Thoracic aorta (tissue), 2 donors: ENCODE measurements at regions not wholly inside any gene's neighbourhood (a gene's known extent, or its start where the extent isn't known, plus 50 kb on each side); places are given as distances from the start of the nearest gene placed in this dataset.

Experiments
- ATAC-seq: fragments of 150-250 bp; one replicate; pipeline ENCODE4 v1.8.0; 2017; ENCODE audit warnings: low read depth; ENCODE audit not compliant: insufficient number of reproducible peaks, low FRiP score
- DNase-seq: peaks from one replicate; pipeline ENCODE4 v3.0.0-alpha.2; 2020; ENCODE audit warnings: low spot score
- H3K27ac ChIP-seq, 2 donors: fragments of 200-600 bp; sonication (generic); 1 replicate in 1 of 2; 2 replicates in 1 of 2; pipeline ENCODE4 v1.5.1; 2016; ENCODE audit warnings: mild to moderate bottlenecking in 2 of 2, moderate library complexity in 2 of 2
- H3K27me3 ChIP-seq: fragments of 200-600 bp; sonication (generic); replicated peaks from 2 replicates; pipeline ENCODE4 v1.6.0; 2016; ENCODE audit warnings: mild to moderate bottlenecking; ENCODE audit not compliant: insufficient read depth
- H3K36me3 ChIP-seq: fragments of 200-600 bp; sonication (generic); one replicate; pipeline ENCODE4 v1.5.1; 2016
- H3K4me1 ChIP-seq, 2 donors: fragments of 200-600 bp; sonication (generic); 1 replicate in 1 of 2; 2 replicates in 1 of 2; pipeline versions ENCODE4 v1.5.1 to v1.6.0; 2016; ENCODE audit warnings: low read depth in 2 of 2, mild to moderate bottlenecking in 1 of 2; ENCODE audit not compliant: control insufficient read depth in 1 of 2
- H3K4me3 ChIP-seq: fragments of 200-600 bp; sonication (generic); 2 replicates; pipeline ENCODE4 v1.5.1; 2016; ENCODE audit warnings: mild to moderate bottlenecking
- H3K9me3 ChIP-seq: fragments of 200-600 bp; sonication (generic); 2 replicates; pipeline ENCODE4 v1.5.1; 2016
- CTCF ChIP-seq: fragments of 200-600 bp; sonication (generic); IDR thresholded peaks from one replicate; pipeline ENCODE4 v1.5.1; 2019; ENCODE audit warnings: antibody characterized with exemption

GRCh38 chr1:18568489-18568888 is 62.2 kb upstream of the PAX7 start:
- ATAC-seq, result no peak
- no peak overlapping the region for H3K27ac ChIP-seq
- H3K27me3 ChIP-seq, result no peaks in the 10 kb centered on the region
- no peaks in the 10 kb centered on the region for H3K36me3 ChIP-seq
- H3K9me3 ChIP-seq, result peaks cover 4% of the 10 kb centered on the region
- no peak overlapping the region for H3K4me3 ChIP-seq
- TF ChIP-seq CTCF, result no peak
- H3K4me1 ChIP-seq, result no peaks in the 10 kb centered on the region
- no peak for DNase-seq

- no peak overlapping the region for H3K4me3 ChIP-seq
- no peak overlapping the region for H3K27ac ChIP-seq
- DNase-seq (no peak), ATAC-seq (no peak)
- peaks cover 4% of the 10 kb centered on the region for H3K9me3 ChIP-seq
- no peaks in the 10 kb centered on the region for H3K4me1 ChIP-seq
- no peaks in the 10 kb centered on the region for H3K36me3 ChIP-seq
- no peak for TF ChIP-seq CTCF
- no peaks in the 10 kb centered on the region for H3K27me3 ChIP-seq
Measured at GRCh38 chr1:18569251-18569650, 61.4 kb upstream of the PAX7 start.

DNA sequence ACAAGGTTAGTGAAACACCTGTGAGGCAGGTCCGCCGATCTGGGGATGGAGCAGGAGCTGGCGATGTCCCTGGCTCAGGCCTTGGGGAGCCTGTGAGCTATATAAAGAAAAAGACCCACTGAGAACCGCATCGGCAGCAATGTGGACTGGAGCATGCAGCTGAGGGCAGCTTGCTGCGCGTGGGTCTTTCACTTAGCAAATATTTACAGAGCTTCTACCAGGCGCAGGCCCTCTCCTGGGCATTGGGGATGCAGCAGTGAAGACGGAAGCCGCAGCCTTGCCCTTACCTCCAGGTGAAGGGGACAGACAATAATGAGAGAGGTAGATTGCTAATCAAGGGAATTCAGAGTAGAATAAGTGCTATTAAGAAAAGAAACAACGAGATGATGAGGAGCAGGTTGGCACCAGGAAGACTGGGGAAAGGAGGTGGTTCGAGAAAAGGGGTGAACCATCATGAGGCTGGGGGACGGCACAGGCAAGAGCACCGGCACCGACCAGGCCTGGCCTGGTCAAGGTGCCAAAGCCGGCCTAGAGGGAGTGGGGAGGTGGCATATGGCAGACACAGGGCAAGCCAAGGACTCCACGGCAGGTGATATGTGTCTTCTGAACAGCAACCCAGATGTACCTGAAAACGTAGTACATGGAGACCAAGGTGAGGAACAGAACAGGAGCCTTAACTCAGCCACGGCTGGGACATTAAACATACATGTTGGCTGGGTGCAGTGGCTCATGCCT is 60.7 kb upstream of the PAX7 start:
- Histone ChIP-seq H3K4me3 (no peak overlapping the region), H3K4me1 (no peaks in the 10 kb centered on the region), H3K27me3 (no peaks in the 10 kb centered on the region), H3K27ac (no peak overlapping the region), H3K36me3 (no peaks in the 10 kb centered on the region), H3K9me3 (peaks cover 4% of the 10 kb centered on the region)
- ATAC-seq, result no peak
- no peak for DNase-seq
- TF ChIP-seq CTCF, result no peak

GRCh38 chr1:18571275-18571674 is 59.4 kb upstream of the PAX7 start:
- H3K9me3 ChIP-seq, result peaks cover 4% of the 10 kb centered on the region
- H3K36me3 ChIP-seq, result no peaks in the 10 kb centered on the region
- no peak overlapping the region for H3K4me3 ChIP-seq
- H3K4me1 ChIP-seq, result no peaks in the 10 kb centered on the region
- TF ChIP-seq CTCF, result no peak
- H3K27me3 ChIP-seq, result no peaks in the 10 kb centered on the region
- no peak for ATAC-seq
- H3K27ac ChIP-seq, result no peak overlapping the region
- DNase-seq, result no peak

- Histone ChIP-seq H3K4me3 (no peak overlapping the region), H3K27me3 (no peaks in the 10 kb centered on the region), H3K4me1 (no peaks in the 10 kb centered on the region), H3K9me3 (peaks cover 4% of the 10 kb centered on the region), H3K27ac (no peak overlapping the region), H3K36me3 (no peaks in the 10 kb centered on the region)
- no peak for DNase-seq
- ATAC-seq, result no peak
- no peak for TF ChIP-seq CTCF
Measured at GRCh38 chr1:18572022-18572880, 58.4 kb upstream of the PAX7 start.
